MCF 10A (cell line): ENCODE measurements at regions not wholly inside any gene's neighbourhood (a gene's known extent, or its start where the extent isn't known, plus 50 kb on each side); places are given as distances from the start of the nearest gene placed in this dataset.

Experiments used
- BruUV-seq: library from RNA; stranded (reverse); fragments of 400-500 nt; replicated peaks from 2 replicates; lab custom pipeline; 2021; lab: Mats Ljungman, UMichigan
- CTCF ChIA-PET: fragments of 300-600 bp; sonication (Branson Sonifier 250); formaldehyde crosslinking; extraction: SDS; loops from one replicate; lab custom pipeline; 2021; ENCODE audit warnings: antibody characterized with exemption, inconsistent platforms; lab: Yijun Ruan, JAX
- POLR2A ChIA-PET: fragments of 300-600, 350-650 bp; sonication (Branson Sonifier 250); formaldehyde crosslinking; extraction: SDS; loops from one replicate; lab custom pipeline; 2020; ENCODE audit warnings: antibody characterized with exemption, inconsistent platforms; lab: Yijun Ruan, JAX
- DNase-seq: peaks from one replicate; pipeline ENCODE4 v3.0.0-alpha.2; 2018; ENCODE audit not compliant: unreplicated experiment
- H3K27ac Mint-ChIP-seq: one replicate; pipeline ENCODE4 v1.8.0; 2022; ENCODE audit warnings: mild to moderate bottlenecking, low read depth, mixed read lengths; ENCODE audit not compliant: unreplicated experiment
- H3K27me3 Mint-ChIP-seq: one replicate; pipeline ENCODE4 v1.8.0; 2022; ENCODE audit warnings: mixed read lengths; ENCODE audit not compliant: insufficient read depth, unreplicated experiment
- H3K36me3 Mint-ChIP-seq: one replicate; pipeline ENCODE4 v1.8.0; 2022; ENCODE audit warnings: mild to moderate bottlenecking, moderate library complexity, mixed read lengths; ENCODE audit not compliant: insufficient read depth, unreplicated experiment
- H3K4me1 Mint-ChIP-seq: one replicate; pipeline ENCODE4 v1.8.0; 2022; ENCODE audit warnings: mixed read lengths; ENCODE audit not compliant: insufficient read depth, unreplicated experiment
- H3K4me3 Mint-ChIP-seq: one replicate; pipeline ENCODE4 v1.8.0; 2022; ENCODE audit warnings: mild to moderate bottlenecking, moderate library complexity, mixed read lengths; ENCODE audit not compliant: unreplicated experiment
- H3K9me3 Mint-ChIP-seq: one replicate; pipeline ENCODE4 v1.8.0; 2022; ENCODE audit warnings: mixed read lengths; ENCODE audit not compliant: unreplicated experiment
- CTCF ChIP-seq: fragments of 200-600 bp; IDR thresholded peaks from one replicate; pipeline ENCODE4 v1.8.0; 2022; ENCODE audit warnings: antibody characterized with exemption, mild to moderate bottlenecking; ENCODE audit not compliant: unreplicated experiment
- intact Hi-C: fragments of 100-400 bp; cut with micrococcal nuclease; formaldehyde crosslinking; loops from 2 replicates; pipeline ENCODE4 v1.14.1; 2022

- intact Hi-C loops = no loop called here
- POLR2A ChIA-PET = no interaction called here
- CTCF ChIA-PET = no interaction called here
- BruUV-seq = no TSS peak
- DNase-seq = peak; percentile 17
- Mint-ChIP-seq H3K36me3 (no peaks in the 10 kb centered on the region), H3K9me3 (no peaks in the 10 kb centered on the region), H3K27ac (no peak overlapping the region), H3K4me3 (no peak overlapping the region), H3K4me1 (peaks cover 6% of the 10 kb centered on the region), H3K27me3 (peaks cover 11% of the 10 kb centered on the region)
- no peak for TF ChIP-seq CTCF
These were observed 499.4 kb downstream of the MAFB start for GRCh38 chr20:40189621-40190020.

- POLR2A ChIA-PET = no interaction called here
- TF ChIP-seq CTCF = no peak
- intact Hi-C loops = no loop called here
- CTCF ChIA-PET = interaction anchor here (0.6 to 1.5 kb wide), 3 partner anchors 21 to 314 kb away, joined by 3 to 4 read pairs (median 3); no protein-coding TSS in a partner anchor
- H3K27ac Mint-ChIP-seq = no peak overlapping the region
- H3K27me3 Mint-ChIP-seq = peaks cover 11% of the 10 kb centered on the region
- no peak for DNase-seq
- peaks cover 6% of the 10 kb centered on the region for H3K4me1 Mint-ChIP-seq
- BruUV-seq = no TSS peak
- H3K36me3 Mint-ChIP-seq = no peaks in the 10 kb centered on the region
- H3K9me3 Mint-ChIP-seq = no peaks in the 10 kb centered on the region
- H3K4me3 Mint-ChIP-seq = no peak overlapping the region
These were observed 500.7 kb downstream of the MAFB start for GRCh38 chr20:40188319-40188718.

GRCh38 chr20:40186826-40187225, 502.2 kb downstream of the MAFB start:
- peaks cover 6% of the 10 kb centered on the region for H3K4me1 Mint-ChIP-seq
- intact Hi-C loops = no loop called here
- no peak for DNase-seq
- BruUV-seq = no TSS peak
- POLR2A ChIA-PET = interaction anchor here (0.7 to 1.0 kb wide), 2 partner anchors 9 kb away, joined by 3 to 4 read pairs; no protein-coding TSS in a partner anchor
- no peak overlapping the region for H3K27ac Mint-ChIP-seq
- H3K4me3 Mint-ChIP-seq = no peak overlapping the region
- no peak for TF ChIP-seq CTCF
- peaks cover 11% of the 10 kb centered on the region for H3K27me3 Mint-ChIP-seq
- CTCF ChIA-PET = no interaction called here
- no peaks in the 10 kb centered on the region for H3K36me3 Mint-ChIP-seq
- no peaks in the 10 kb centered on the region for H3K9me3 Mint-ChIP-seq

GRCh38 chr20:40181676-40182075, 507.4 kb downstream of the MAFB start:
- POLR2A ChIA-PET = interaction anchor here (1.0 to 1.4 kb wide), 2 partner anchors 16 to 102 kb away, joined by 3 to 4 read pairs; no protein-coding TSS in a partner anchor
- intact Hi-C loops = no loop called here
- H3K4me3 Mint-ChIP-seq = no peak overlapping the region
- no peaks in the 10 kb centered on the region for H3K9me3 Mint-ChIP-seq
- BruUV-seq = no TSS peak
- CTCF ChIA-PET = interaction anchor here (0.7 to 1.0 kb wide), 3 partner anchors 58 to 181 kb away, joined by 3 to 4 read pairs (median 3); no protein-coding TSS in a partner anchor
- no peak overlapping the region for H3K27ac Mint-ChIP-seq
- no peak for TF ChIP-seq CTCF
- no peak for DNase-seq
- H3K36me3 Mint-ChIP-seq = no peaks in the 10 kb centered on the region
- no peaks in the 10 kb centered on the region for H3K4me1 Mint-ChIP-seq
- no peaks in the 10 kb centered on the region for H3K27me3 Mint-ChIP-seq
